ENCODE measurements at regions not wholly inside any gene's neighbourhood (a gene's known extent, or its start where the extent isn't known, plus 50 kb on each side); places are given as distances from the start of the nearest gene placed in this dataset.

DNA sequence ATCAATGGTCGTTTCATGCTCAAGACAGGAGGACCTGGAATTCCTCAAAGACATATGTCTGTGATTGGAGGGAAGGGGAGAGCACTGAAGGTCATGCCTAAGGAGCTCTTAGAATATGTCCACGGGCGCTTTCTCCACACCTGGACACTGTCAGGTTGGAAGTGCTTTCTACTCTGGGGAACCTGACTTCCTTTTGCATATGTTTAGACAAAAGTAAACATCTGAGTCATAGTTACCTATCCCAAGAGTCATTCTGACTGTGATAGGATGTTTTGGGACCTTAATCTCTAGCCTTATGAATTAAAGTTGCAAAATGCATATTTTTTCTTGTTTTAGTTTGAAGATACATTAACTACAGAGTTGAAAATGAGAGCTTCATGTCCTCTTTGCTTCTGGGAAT, 251.7 kb downstream of the KLF6 start:
- TF ChIP-seq CTCF (IDR thresholded peaks at IDR 0.05) (no peak), ZFX (IDR thresholded peaks at IDR 0.05; ENCODE audit: borderline replicate concordance) (no peak)

Data from 22Rv1 (cell line).